H9 (cell line): ENCODE measurements at regions not wholly inside any gene's neighbourhood (a gene's known extent, or its start where the extent isn't known, plus 50 kb on each side); places are given as distances from the start of the nearest gene placed in this dataset.

Experiments used
- DNase-seq: peaks from one replicate; pipeline ENCODE4 v3.0.0-alpha.2; 2017
- H2AFZ ChIP-seq: one replicate; pipeline ENCODE4 v1.6.1; 2013; ENCODE audit warnings: mild to moderate bottlenecking, low read length, control low read depth, moderate library complexity
- H2AK5ac ChIP-seq: 2 replicates; pipeline ENCODE4 v1.6.1; 2013; ENCODE audit warnings: low read length, control low read depth, mixed read lengths; ENCODE audit not compliant: insufficient read length
- H2BK120ac ChIP-seq: one replicate; pipeline ENCODE4 v1.6.1; 2013; ENCODE audit warnings: low read depth, mild to moderate bottlenecking, low read length, control low read depth, inconsistent platforms; ENCODE audit not compliant: poor library complexity, severe bottlenecking
- H2BK12ac ChIP-seq: 2 replicates; pipeline ENCODE4 v1.6.1; 2013; ENCODE audit warnings: low read length, control low read depth, mixed read lengths, low read depth; ENCODE audit not compliant: insufficient read length
- H2BK15ac ChIP-seq: 2 replicates; pipeline ENCODE4 v1.6.1; 2013; ENCODE audit warnings: low read depth, low read length, control low read depth
- H2BK20ac ChIP-seq: one replicate; pipeline ENCODE4 v1.6.1; 2013; ENCODE audit warnings: low read depth, mild to moderate bottlenecking, low read length, control low read depth, inconsistent platforms; ENCODE audit not compliant: poor library complexity, severe bottlenecking
- H2BK5ac ChIP-seq: 2 replicates; pipeline ENCODE4 v1.6.1; 2013; ENCODE audit warnings: low read length, control low read depth, mixed read lengths; ENCODE audit not compliant: insufficient read length
- H3K14ac ChIP-seq: 2 replicates; pipeline ENCODE4 v1.6.1; 2013; ENCODE audit warnings: low read length, control low read depth; ENCODE audit not compliant: insufficient read depth
- H3K18ac ChIP-seq: 2 replicates; pipeline ENCODE4 v1.6.1; 2013; ENCODE audit warnings: low read depth, mild to moderate bottlenecking, mixed read lengths, low read length, control low read depth; ENCODE audit not compliant: insufficient read length
- H3K23ac ChIP-seq: 2 replicates; pipeline ENCODE4 v1.6.1; 2013; ENCODE audit warnings: low read length, control low read depth, mixed read lengths, low read depth; ENCODE audit not compliant: insufficient read length
- H3K23me2 ChIP-seq: 2 replicates; pipeline ENCODE4 v1.6.1; 2013; ENCODE audit warnings: low read depth, mild to moderate bottlenecking, mixed read lengths, low read length, control low read depth; ENCODE audit not compliant: insufficient read length, poor library complexity, severe bottlenecking
- H3K27ac ChIP-seq: 2 replicates; pipeline ENCODE4 v1.5.1; 2013; ENCODE audit warnings: low read length, control low read depth, mixed read lengths, low read depth; ENCODE audit not compliant: insufficient read length
- H3K27me3 ChIP-seq: 2 replicates; pipeline ENCODE4 v1.6.1; 2013; ENCODE audit warnings: low read length, control low read depth, inconsistent platforms; ENCODE audit not compliant: insufficient read depth
- H3K4ac ChIP-seq: 2 replicates; pipeline ENCODE4 v1.6.1; 2013; ENCODE audit warnings: low read depth, mild to moderate bottlenecking, control low read depth, inconsistent platforms, low read length, moderate library complexity
- H3K4me1 ChIP-seq: 2 replicates; pipeline ENCODE4 v1.6.1; 2013; ENCODE audit warnings: low read length, control low read depth, inconsistent platforms; ENCODE audit not compliant: insufficient read depth
- H3K4me2 ChIP-seq: 2 replicates; pipeline ENCODE4 v1.6.1; 2013; ENCODE audit warnings: low read length, control low read depth, mixed read lengths; ENCODE audit not compliant: insufficient read length, insufficient read depth
- H3K56ac ChIP-seq: 2 replicates; pipeline ENCODE4 v1.6.1; 2013; ENCODE audit warnings: low read depth, mild to moderate bottlenecking, mixed read lengths, low read length, control low read depth; ENCODE audit not compliant: insufficient read length
- H3K79me1 ChIP-seq: 2 replicates; pipeline ENCODE4 v1.6.1; 2013; ENCODE audit warnings: low read depth, mild to moderate bottlenecking, moderate library complexity, low read length, control low read depth, inconsistent platforms; ENCODE audit not compliant: insufficient read depth, poor library complexity, severe bottlenecking
- H3K79me2 ChIP-seq: 2 replicates; pipeline ENCODE4 v1.6.1; 2013; ENCODE audit warnings: low read length, control low read depth, inconsistent platforms; ENCODE audit not compliant: insufficient read depth
- H3K9ac ChIP-seq: 2 replicates; pipeline ENCODE4 v1.6.1; 2013; ENCODE audit warnings: low read length, control low read depth, mixed read lengths; ENCODE audit not compliant: insufficient read length; ENCODE audit errors: extremely low read depth
- H3K9me3 ChIP-seq: one replicate; pipeline ENCODE4 v1.6.1; 2013; ENCODE audit warnings: low read depth, low read length, inconsistent platforms; ENCODE audit not compliant: control insufficient read depth
- H3T11ph ChIP-seq: one replicate; pipeline ENCODE4 v1.6.1; 2013; ENCODE audit warnings: mild to moderate bottlenecking, low read length, control low read depth, inconsistent platforms
- H4K20me1 ChIP-seq: one replicate; pipeline ENCODE4 v1.6.1; 2013; ENCODE audit not compliant: control insufficient read depth, insufficient read length, insufficient read depth
- H4K5ac ChIP-seq: 2 replicates; pipeline ENCODE4 v1.6.1; 2013; ENCODE audit warnings: low read depth, mild to moderate bottlenecking, mixed read lengths, low read length, control low read depth; ENCODE audit not compliant: insufficient read length
- H4K8ac ChIP-seq: replicated peaks from 2 replicates; pipeline ENCODE4 v1.6.1; 2013; ENCODE audit warnings: low read length, control low read depth, mixed read lengths, low read depth; ENCODE audit not compliant: insufficient read length
- H4K91ac ChIP-seq: 2 replicates; pipeline ENCODE4 v1.6.1; 2013; ENCODE audit warnings: low read depth, mild to moderate bottlenecking, moderate library complexity, mixed read lengths, low read length, control low read depth; ENCODE audit not compliant: insufficient read length
- H3K27ac Mint-ChIP-seq, 3 experiments: 2 replicates in 2 of 3; 3 replicates in 1 of 3; pipeline ENCODE4 v1.8.0; 2020 to 2021; ENCODE audit warnings: mixed read lengths in 3 of 3, mild to moderate bottlenecking in 1 of 3, moderate library complexity in 1 of 3
- H3K27me3 Mint-ChIP-seq: 2 replicates; pipeline ENCODE4 v1.8.0; 2021; ENCODE audit warnings: low read depth, mild to moderate bottlenecking, moderate library complexity, mixed read lengths
- H3K36me3 Mint-ChIP-seq, 3 experiments: 2 replicates in 2 of 3; 3 replicates in 1 of 3; pipeline ENCODE4 v1.8.0; 2020 to 2021; ENCODE audit warnings: low read depth in 3 of 3, mixed read lengths in 3 of 3; ENCODE audit not compliant: insufficient read depth in 1 of 3
- H3K4me1 Mint-ChIP-seq, 2 experiments: 2 replicates each; pipeline ENCODE4 v1.8.0; 2020; ENCODE audit warnings: mixed read lengths in 2 of 2
- H3K4me3 Mint-ChIP-seq, 2 experiments: 2 replicates in 1 of 2; 3 replicates in 1 of 2; pipeline ENCODE4 v1.8.0; 2020 to 2021; ENCODE audit warnings: mild to moderate bottlenecking in 2 of 2, mixed read lengths in 2 of 2, moderate library complexity in 1 of 2
- H3K9me3 Mint-ChIP-seq, 2 experiments: 2 replicates in 1 of 2; 3 replicates in 1 of 2; pipeline ENCODE4 v1.8.0; 2020; ENCODE audit warnings: mild to moderate bottlenecking in 2 of 2, mixed read lengths in 2 of 2, moderate library complexity in 1 of 2
- CTCF ChIP-seq: fragments of 200-600 bp; sonication (generic); conservative IDR thresholded peaks from 3 replicates; pipeline ENCODE4 v1.8.0; 2021; ENCODE audit warnings: antibody characterized with exemption, mild to moderate bottlenecking
- WGBS: extraction: QIAGEN DNeasy Blood & Tissue Kit; methylation state at CpG from one replicate; pipeline ENCODE4 v1.1.7; 2013; ENCODE audit warnings: missing lambda C conversion rate, low lambda C conversion rate, mixed read lengths; ENCODE audit not compliant: insufficient read length; ENCODE audit errors: extremely low coverage; 5-methylcytosine and 5-hydroxymethylcytosine counted together

GRCh38 chr14:51334566-51334965 lies 94.5 kb downstream of the TMX1 start:
- Histone ChIP-seq H3K27me3 (no peaks in the 10 kb centered on the region), H3K27ac (no peak overlapping the region), H2BK20ac (no peak overlapping the region), H2AFZ (no peak overlapping the region), H3K4me1 (no peaks in the 10 kb centered on the region), H3K14ac (no peak overlapping the region), H3K4me2 (no peak overlapping the region), H3K56ac (no peak overlapping the region), H2BK12ac (no peak overlapping the region), H3K9ac (no peak overlapping the region), H3K79me1 (no peaks in the 10 kb centered on the region), H3K23me2 (no peaks in the 10 kb centered on the region), H3K79me2 (no peaks in the 10 kb centered on the region), H2AK5ac (no peak overlapping the region), H4K20me1 (no peaks in the 10 kb centered on the region), H4K91ac (no peak overlapping the region), H3K23ac (no peak overlapping the region), H3K18ac (no peak overlapping the region), H3K4ac (no peak overlapping the region), H2BK5ac (no peak overlapping the region), H3K9me3 (no peaks in the 10 kb centered on the region), H3T11ph (no peak overlapping the region), H4K5ac (no peak overlapping the region), H2BK120ac (no peak overlapping the region), H4K8ac (no peak overlapping the region), H2BK15ac (no peak overlapping the region)
- Mint-ChIP-seq H3K9me3 (no peaks in the 10 kb centered on the region; a peak in 1 of 5 replicates), H3K4me3 (no peak overlapping the region), H3K27me3 (no peaks in the 10 kb centered on the region), H3K4me1 (peaks cover 6 to 7% of the 10 kb centered on the region in 2 experiments), H3K36me3 (no peaks in the 10 kb centered on the region), H3K27ac (no peak overlapping the region; a peak in 1 of 7 replicates)
- TF ChIP-seq CTCF = no peak
- no CpG with 5 or more reads among the region's 5 CpGs for WGBS
- no peak for DNase-seq
